ENCODE measurements at regions not wholly inside any gene's neighbourhood (a gene's known extent, or its start where the extent isn't known, plus 50 kb on each side); places are given as distances from the start of the nearest gene placed in this dataset.

GRCh38 chr12:33111850-33112249 lies 215.3 kb upstream of the PKP2 start:
- TF ChIP-seq, protein P1, sequence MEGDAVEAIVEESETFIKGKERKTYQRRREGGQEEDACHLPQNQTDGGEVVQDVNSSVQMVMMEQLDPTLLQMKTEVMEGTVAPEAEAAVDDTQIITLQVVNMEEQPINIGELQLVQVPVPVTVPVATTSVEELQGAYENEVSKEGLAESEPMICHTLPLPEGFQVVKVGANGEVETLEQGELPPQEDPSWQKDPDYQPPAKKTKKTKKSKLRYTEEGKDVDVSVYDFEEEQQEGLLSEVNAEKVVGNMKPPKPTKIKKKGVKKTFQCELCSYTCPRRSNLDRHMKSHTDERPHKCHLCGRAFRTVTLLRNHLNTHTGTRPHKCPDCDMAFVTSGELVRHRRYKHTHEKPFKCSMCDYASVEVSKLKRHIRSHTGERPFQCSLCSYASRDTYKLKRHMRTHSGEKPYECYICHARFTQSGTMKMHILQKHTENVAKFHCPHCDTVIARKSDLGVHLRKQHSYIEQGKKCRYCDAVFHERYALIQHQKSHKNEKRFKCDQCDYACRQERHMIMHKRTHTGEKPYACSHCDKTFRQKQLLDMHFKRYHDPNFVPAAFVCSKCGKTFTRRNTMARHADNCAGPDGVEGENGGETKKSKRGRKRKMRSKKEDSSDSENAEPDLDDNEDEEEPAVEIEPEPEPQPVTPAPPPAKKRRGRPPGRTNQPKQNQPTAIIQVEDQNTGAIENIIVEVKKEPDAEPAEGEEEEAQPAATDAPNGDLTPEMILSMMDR (IDR thresholded peaks at IDR 0.05), result no peak
- TF ChIP-seq POLR2A (IDR thresholded peaks at IDR 0.05), result no peak

All from tibial nerve (tissue), 3 donors.